ENCODE measurements at regions not wholly inside any gene's neighbourhood (a gene's known extent, or its start where the extent isn't known, plus 50 kb on each side); places are given as distances from the start of the nearest gene placed in this dataset.
A peak's percentile ranks its signal among the peaks of the same experiment; 100 is the strongest.

DNA sequence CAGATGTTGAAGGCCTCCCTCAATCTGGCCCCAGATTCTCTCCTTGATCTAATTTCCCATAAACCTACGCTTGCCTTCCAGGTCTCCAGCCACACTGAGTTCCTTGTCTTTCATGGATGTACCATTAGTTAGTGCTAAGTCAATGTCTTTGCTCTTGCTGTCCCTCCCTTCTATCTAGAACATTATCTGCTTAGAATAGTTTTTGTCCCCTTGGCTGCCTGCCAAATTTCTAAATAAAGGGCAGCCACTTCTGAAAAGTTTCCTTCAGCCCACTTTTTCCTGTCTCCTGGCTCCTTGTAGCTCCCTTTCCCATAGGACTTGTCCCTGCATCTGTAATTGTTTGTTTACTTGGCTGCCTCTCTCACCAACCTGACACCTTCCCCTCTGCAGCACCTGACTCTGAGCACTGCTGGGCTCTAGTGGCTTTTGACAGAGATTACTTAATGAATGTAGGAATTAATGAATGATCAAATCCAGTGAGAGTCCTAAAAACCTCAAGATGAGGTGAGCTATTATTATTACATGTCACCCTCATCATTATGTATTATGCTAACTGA is 58.3 kb downstream of the CXCL12 start:
- DNase-seq (ENCODE audit: low spot score), result no peak

- no peak for DNase-seq (ENCODE audit: low spot score)
These were observed 59.1 kb downstream of the CXCL12 start for GRCh38 chr10:44325596-44326307.

DNA sequence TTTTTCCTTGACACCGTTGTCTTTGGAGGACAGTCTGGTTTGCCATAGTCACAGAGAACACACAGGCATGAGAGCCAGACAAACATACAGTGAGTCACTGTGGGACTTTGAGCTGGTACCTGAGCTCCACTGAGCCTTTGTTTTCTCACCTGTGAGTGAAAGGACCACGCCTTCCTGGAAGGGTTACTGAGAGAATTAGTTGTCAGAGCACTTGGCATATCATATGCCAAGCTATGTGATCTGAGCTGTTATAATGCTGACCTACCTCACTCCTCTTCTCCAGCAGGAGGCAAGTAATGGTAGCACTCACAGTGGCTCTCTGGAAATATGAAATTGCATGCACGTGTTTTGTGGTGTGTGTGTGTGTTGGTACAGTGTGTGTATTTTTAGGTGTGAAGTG is 59.7 kb downstream of the CXCL12 start:
- DNase-seq (ENCODE audit: low spot score), result no peak

GRCh38 chr10:44323838-44324237 is 61.1 kb downstream of the CXCL12 start:
- DNase-seq (ENCODE audit: low spot score), result no peak

DNA sequence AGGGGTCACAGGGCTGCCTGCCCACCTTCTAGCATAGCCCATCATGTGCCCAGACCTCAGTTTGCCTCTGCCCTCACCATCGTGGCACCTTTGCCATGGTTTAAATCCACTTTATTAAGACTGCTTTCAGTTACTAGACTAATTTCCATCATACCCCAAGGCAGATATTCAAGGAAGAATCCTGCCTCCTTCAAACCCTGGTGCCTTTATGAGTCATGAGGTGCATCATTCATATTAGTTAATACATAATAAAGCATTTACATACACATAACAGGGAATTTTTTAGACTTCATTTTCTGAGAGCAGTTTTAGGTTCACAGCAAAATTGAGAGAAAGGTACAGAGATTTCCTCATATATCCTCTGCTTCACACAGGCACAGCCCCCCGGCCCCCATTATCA is 62.8 kb downstream of the CXCL12 start:
- no peak for DNase-seq (ENCODE audit: low spot score)

GRCh38 chr10:44320756-44321155 is 64.1 kb downstream of the CXCL12 start:
- no peak for DNase-seq (ENCODE audit: low spot score)

DNA sequence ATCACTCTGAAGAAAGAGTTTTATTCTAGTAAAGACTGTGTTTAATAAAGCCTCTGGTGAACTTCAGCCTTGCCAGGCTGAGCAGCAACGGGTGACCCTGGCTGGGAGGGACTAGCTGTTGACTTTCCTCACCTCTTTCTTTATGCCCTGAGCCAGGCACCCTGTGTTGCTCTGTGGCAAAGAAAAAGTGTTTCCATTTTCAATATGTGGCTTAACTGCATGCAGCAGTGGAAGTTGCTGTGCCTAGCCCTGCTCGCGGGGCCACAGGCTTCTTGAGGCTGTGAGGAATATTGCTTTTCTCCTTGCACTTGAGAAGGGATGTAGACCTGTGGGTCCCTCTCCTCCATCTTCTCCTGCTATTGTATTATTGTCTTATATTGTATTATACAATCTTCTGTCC is 67.0 kb downstream of the CXCL12 start:
- no peak for DNase-seq (ENCODE audit: low spot score)

DNA sequence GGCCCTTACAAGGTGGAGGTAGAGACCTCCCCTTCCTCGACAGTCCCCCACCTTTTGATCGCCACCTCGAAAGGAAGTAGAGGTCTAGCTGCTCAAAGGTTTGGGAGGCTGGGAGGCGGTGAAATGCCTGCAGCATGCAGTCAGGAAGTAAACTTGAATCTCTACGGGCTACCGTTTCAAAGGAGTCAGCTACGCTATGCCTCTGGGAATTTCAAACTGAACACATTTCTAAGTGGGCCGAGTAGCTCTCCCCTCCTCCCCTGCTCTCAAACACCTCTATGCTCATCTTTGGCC is 68.0 kb downstream of the CXCL12 start:
- no peak for DNase-seq (ENCODE audit: low spot score)

GRCh38 chr10:44316187-44316921 is 68.5 kb downstream of the CXCL12 start:
- no peak for DNase-seq (ENCODE audit: low spot score)

GRCh38 chr10:44314802-44315460 is 70.0 kb downstream of the CXCL12 start:
- DNase-seq (ENCODE audit: low spot score), result no peak

DNA sequence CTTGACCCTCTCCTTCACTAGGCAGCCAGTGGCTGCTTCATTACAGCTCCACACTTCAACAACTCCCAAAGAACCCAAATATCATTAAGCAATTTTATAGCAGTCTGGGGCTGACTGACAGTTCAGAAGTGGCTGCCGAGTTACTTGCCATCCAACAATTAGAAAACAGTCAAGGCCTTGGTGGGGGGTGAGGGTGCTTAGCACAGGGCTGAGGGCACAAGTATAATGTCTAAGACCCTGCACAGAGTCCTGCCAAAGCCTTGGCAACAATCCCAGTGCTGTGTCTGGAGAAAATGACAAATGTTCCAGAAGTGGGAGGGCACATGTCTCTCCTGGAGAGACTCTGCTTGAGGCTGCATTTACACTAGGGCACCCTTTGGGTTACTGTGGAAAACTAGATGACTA is 71.1 kb downstream of the CXCL12 start:
- no peak for DNase-seq (ENCODE audit: low spot score)

DNA sequence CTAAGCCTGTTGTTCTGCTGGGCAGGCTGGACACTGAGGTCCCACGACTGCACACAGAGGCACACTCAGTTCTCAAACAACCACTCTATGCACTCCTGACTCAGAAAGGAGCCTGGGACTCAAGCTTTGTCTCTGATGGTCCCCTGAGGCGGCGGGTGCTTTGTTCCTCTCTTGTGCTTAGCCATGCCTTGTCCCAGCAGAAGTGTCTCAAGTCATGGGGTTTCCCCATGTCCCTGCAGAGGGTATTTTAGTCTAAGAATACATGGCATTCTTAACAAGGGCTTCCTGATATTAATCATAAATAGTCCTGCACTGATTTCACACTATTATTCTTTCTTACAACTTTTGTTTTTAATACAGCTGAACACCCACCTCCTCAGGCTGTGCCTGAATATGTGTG is 72.5 kb downstream of the CXCL12 start:
- no peak for DNase-seq (ENCODE audit: low spot score)

- DNase-seq (ENCODE audit: low spot score), result no peak
These were observed 73.3 kb downstream of the CXCL12 start for GRCh38 chr10:44311563-44312051.

- DNase-seq (ENCODE audit: low spot score), result no peak
These were observed 73.9 kb downstream of the CXCL12 start for GRCh38 chr10:44310762-44311562.

- DNase-seq (ENCODE audit: low spot score), result no peak
These were observed 74.7 kb downstream of the CXCL12 start for GRCh38 chr10:44309939-44310761.

DNA sequence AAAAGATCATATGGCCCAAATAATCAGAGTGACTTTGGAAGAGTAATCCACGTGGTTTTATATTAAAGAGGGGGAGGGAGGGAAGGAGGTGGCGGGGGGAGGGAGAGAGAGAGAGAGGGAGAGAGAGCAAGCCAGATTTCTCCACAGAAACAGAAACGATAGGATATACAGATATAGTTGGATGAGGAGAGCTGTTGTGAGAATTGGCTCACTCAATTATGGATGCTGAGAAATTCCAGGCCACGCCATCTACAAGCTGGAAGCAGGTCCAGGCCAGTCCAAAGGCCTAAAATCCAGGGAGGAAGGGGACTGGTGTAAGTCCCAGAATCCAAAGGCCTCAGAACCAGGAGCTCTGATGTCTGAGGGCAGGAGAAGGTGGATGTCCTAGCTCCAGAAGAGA is 75.5 kb downstream of the CXCL12 start:
- DNase-seq (ENCODE audit: low spot score), result no peak

DNA sequence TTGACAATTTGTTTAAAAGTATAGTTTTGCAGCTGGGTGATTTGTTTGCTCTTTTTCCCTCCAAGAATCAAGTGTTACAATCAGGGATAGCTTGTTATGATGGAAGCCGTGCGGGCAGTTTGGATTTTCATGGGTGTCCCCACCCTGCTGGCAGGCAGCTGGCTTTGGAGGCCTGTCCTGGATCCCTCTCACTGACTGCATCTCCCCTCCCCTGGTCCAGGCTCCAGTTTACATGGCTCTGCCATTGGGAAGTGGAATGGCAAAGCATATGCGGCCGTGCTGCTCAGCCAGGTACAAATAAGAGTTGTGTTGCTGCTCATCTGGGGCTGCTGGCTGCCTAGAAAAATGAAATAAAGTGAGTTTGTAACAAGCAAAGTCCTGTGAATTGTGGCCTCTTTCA is 76.0 kb downstream of the CXCL12 start:
- DNase-seq (ENCODE audit: low spot score), result no peak

GRCh38 chr10:44307691-44308090 is 77.2 kb downstream of the CXCL12 start:
- DNase-seq (ENCODE audit: low spot score), result no peak

GRCh38 chr10:44306762-44307161 is 78.1 kb downstream of the CXCL12 start:
- DNase-seq (ENCODE audit: low spot score), result no peak

DNA sequence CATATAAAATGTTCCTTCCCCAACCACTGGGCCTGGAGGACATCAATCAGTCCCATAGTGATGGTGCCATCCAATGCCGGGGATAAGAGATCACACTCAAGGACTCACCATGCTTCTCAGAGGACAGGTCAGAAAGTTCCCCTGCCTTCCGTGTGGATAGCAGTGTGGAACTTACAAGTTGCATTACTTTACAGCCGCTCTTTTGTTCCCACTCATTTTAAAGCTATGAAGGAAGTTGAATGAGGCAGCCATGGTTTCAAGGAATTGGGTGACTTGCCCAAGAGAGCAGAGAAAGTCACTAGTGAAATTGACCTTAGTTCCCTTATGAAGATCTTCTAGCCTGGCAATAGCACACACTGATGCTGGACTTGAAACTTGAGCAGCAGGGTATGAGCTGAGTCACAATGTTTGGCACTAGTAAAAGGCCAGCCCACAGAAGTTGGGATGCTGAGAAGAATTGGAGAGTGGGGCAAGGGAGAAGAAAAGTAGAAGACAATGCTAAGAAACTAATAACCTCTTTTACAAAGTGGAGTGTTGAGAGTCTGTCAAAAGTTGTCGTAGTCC is 78.7 kb downstream of the CXCL12 start:
- peak; percentile 68 for DNase-seq (ENCODE audit: low spot score)

Data from H4 (cell line).